Breast epithelium (tissue), 4 donors: ENCODE measurements at regions not wholly inside any gene's neighbourhood (a gene's known extent, or its start where the extent isn't known, plus 50 kb on each side); places are given as distances from the start of the nearest gene placed in this dataset.

Experiments
- DNase-seq, 2 donors: peaks; one replicate each; pipeline ENCODE4 v3.0.0-alpha.2; 2019; ENCODE audit warnings: low spot score in 2 of 2
- H3K27ac ChIP-seq, 2 donors: fragments of 200-600 bp; sonication (generic) in 1 of 2; one replicate each; pipeline ENCODE4 v1.5.1; 2016 to 2019; ENCODE audit warnings: mild to moderate bottlenecking in 1 of 2
- H3K27me3 ChIP-seq, 2 donors: fragments of 200-600 bp; sonication (generic) in 1 of 2; one replicate each; pipeline versions ENCODE4 v1.5.1 to v1.6.0; 2017 to 2019; ENCODE audit warnings: control low read depth in 1 of 2, mild to moderate bottlenecking in 1 of 2
- H3K36me3 ChIP-seq: fragments of 200-600 bp; one replicate; pipeline ENCODE4 v1.5.1; 2019
- H3K4me1 ChIP-seq, 2 donors: fragments of 200-600 bp; sonication (generic); one replicate each; pipeline ENCODE4 v1.5.1; 2016 to 2019; ENCODE audit warnings: control low read depth in 1 of 2
- H3K4me3 ChIP-seq, 3 donors: fragments of 200-600 bp; sonication (generic); 1 replicate in 2 of 3; 2 replicates in 1 of 3; pipeline ENCODE4 v1.5.1; 2016 to 2019; ENCODE audit warnings: mild to moderate bottlenecking in 3 of 3, moderate library complexity in 2 of 3
- H3K9me3 ChIP-seq, 2 donors: fragments of 200-600 bp; sonication (generic) in 1 of 2; one replicate each; pipeline ENCODE4 v1.5.1; 2016 to 2019; ENCODE audit warnings: control low read depth in 1 of 2
- CTCF ChIP-seq, 3 donors: fragments of 450-650 bp; IDR thresholded peaks; one replicate each; pipeline ENCODE4 v1.5.1; 2016 to 2017; ENCODE audit warnings: antibody characterized with exemption in 3 of 3, mild to moderate bottlenecking in 3 of 3, moderate library complexity in 3 of 3
- POLR2A ChIP-seq: fragments of 450-650 bp; IDR thresholded peaks from one replicate; pipeline ENCODE4 v1.6.1; 2016; ENCODE audit warnings: antibody characterized with exemption, mild to moderate bottlenecking, moderate library complexity
- POLR2AphosphoS5 ChIP-seq, 3 donors: sonication (generic); formaldehyde crosslinking; IDR thresholded peaks; one replicate each; pipeline ENCODE4 v1.6.1; 2017; ENCODE audit warnings: antibody characterized with exemption in 3 of 3
- intact Hi-C: fragments of 100-400 bp; cut with DNase I; formaldehyde crosslinking; loops from one replicate; pipeline ENCODE4 v1.15.1; 2023; ENCODE audit warnings: low total_unique reads

GRCh38 chr10:107728807-107729206 lies 564.3 kb upstream of the SORCS1 start:
- H3K36me3 ChIP-seq = no peaks in the 10 kb centered on the region
- peaks cover 0 to 4% of the 10 kb centered on the region in 2 donors for H3K9me3 ChIP-seq
- H3K4me3 ChIP-seq = no peak overlapping the region
- H3K27me3 ChIP-seq = no peaks in the 10 kb centered on the region
- H3K4me1 ChIP-seq = no peaks in the 10 kb centered on the region
- intact Hi-C loops = no loop called here
- H3K27ac ChIP-seq = no peak overlapping the region
- no peak for DNase-seq
- TF ChIP-seq CTCF (IDR thresholded peaks at IDR 0.05) (no peak), POLR2A (no peak), POLR2AphosphoS5 (IDR thresholded peaks at IDR 0.05) (no peak)

- Histone ChIP-seq H3K27me3 (no peaks in the 10 kb centered on the region), H3K4me3 (no peak overlapping the region), H3K9me3 (no peaks in the 10 kb centered on the region), H3K27ac (no peak overlapping the region), H3K36me3 (no peaks in the 10 kb centered on the region), H3K4me1 (no peaks in the 10 kb centered on the region)
- DNase-seq = no peak
- intact Hi-C loops = no loop called here
- TF ChIP-seq POLR2AphosphoS5 (IDR thresholded peaks at IDR 0.05) (no peak), POLR2A (no peak), CTCF (IDR thresholded peaks at IDR 0.05) (no peak)
These were observed 563.3 kb upstream of the SORCS1 start for GRCh38 chr10:107727767-107728317.

- H3K9me3 ChIP-seq = no peaks in the 10 kb centered on the region
- H3K4me1 ChIP-seq = no peaks in the 10 kb centered on the region
- no peaks in the 10 kb centered on the region for H3K36me3 ChIP-seq
- H3K4me3 ChIP-seq = no peak overlapping the region
- H3K27ac ChIP-seq = no peak overlapping the region
- no peak for TF ChIP-seq POLR2A
- no peak for TF ChIP-seq CTCF (IDR thresholded peaks at IDR 0.05)
- no peak for TF ChIP-seq POLR2AphosphoS5 (IDR thresholded peaks at IDR 0.05)
- intact Hi-C loops = no loop called here
- H3K27me3 ChIP-seq = no peaks in the 10 kb centered on the region
- DNase-seq = no peak
These were observed 554.4 kb upstream of the SORCS1 start for GRCh38 chr10:107718864-107719263.

GRCh38 chr10:107717046-107717445 lies 552.5 kb upstream of the SORCS1 start:
- no peak overlapping the region for H3K27ac ChIP-seq
- H3K36me3 ChIP-seq = no peaks in the 10 kb centered on the region
- H3K4me1 ChIP-seq = no peaks in the 10 kb centered on the region
- intact Hi-C loops = no loop called here
- no peak for DNase-seq
- no peaks in the 10 kb centered on the region for H3K9me3 ChIP-seq
- H3K27me3 ChIP-seq = no peaks in the 10 kb centered on the region
- TF ChIP-seq POLR2AphosphoS5 (IDR thresholded peaks at IDR 0.05) (no peak), POLR2A (no peak), CTCF (IDR thresholded peaks at IDR 0.05) (no peak)
- no peak overlapping the region for H3K4me3 ChIP-seq

- Histone ChIP-seq H3K27me3 (no peaks in the 10 kb centered on the region), H3K4me1 (no peaks in the 10 kb centered on the region), H3K9me3 (no peaks in the 10 kb centered on the region), H3K27ac (no peak overlapping the region), H3K4me3 (no peak overlapping the region), H3K36me3 (no peaks in the 10 kb centered on the region)
- no peak for DNase-seq
- intact Hi-C loops = no loop called here
- TF ChIP-seq POLR2AphosphoS5 (IDR thresholded peaks at IDR 0.05) (no peak), CTCF (IDR thresholded peaks at IDR 0.05) (no peak), POLR2A (no peak)
These were observed 551.1 kb upstream of the SORCS1 start for GRCh38 chr10:107715565-107715964.
